HL-60 (cell line): ENCODE measurements at regions not wholly inside any gene's neighbourhood (a gene's known extent, or its start where the extent isn't known, plus 50 kb on each side); places are given as distances from the start of the nearest gene placed in this dataset.

Experiments
- DNase-seq, 2 experiments: peaks; one replicate each; pipeline ENCODE4 v3.0.0-alpha.2; 2010 to 2020; ENCODE audit warnings: low read depth in 1 of 2, low spot score in 1 of 2
- H3K27ac ChIP-seq: fragments of 250-450 bp; sonication (Bioruptor Pico); replicated peaks from 2 replicates; pipeline ENCODE4 v1.5.1; 2020; ENCODE audit warnings: mild to moderate bottlenecking, moderate library complexity
- H3K27me3 ChIP-seq: fragments of 250-450 bp; sonication (Bioruptor Pico); 2 replicates; pipeline ENCODE4 v1.5.1; 2021; ENCODE audit warnings: mild to moderate bottlenecking, moderate library complexity; ENCODE audit not compliant: insufficient read depth, poor library complexity, severe bottlenecking
- H3K4me3 ChIP-seq: replicated peaks from 2 replicates; pipeline ENCODE4 v1.5.1; 2011; ENCODE audit warnings: mild to moderate bottlenecking, control low read depth, low read length; ENCODE audit not compliant: insufficient read depth
- GABPA ChIP-seq: IDR thresholded peaks from 2 replicates; pipeline ENCODE4 v1.6.1; 2012; ENCODE audit warnings: low read depth
- POLR2AphosphoS5 ChIP-seq: IDR thresholded peaks from 2 replicates; pipeline ENCODE4 v1.6.1; 2012; ENCODE audit warnings: low read depth
- SPI1 ChIP-seq: IDR thresholded peaks from 2 replicates; pipeline ENCODE4 v1.6.1; 2012; ENCODE audit warnings: low read depth, mild to moderate bottlenecking, borderline replicate concordance
- TF ChIP-seq, protein P1 (sequence below): IDR thresholded peaks from one replicate; pipeline ENCODE4 v1.5.1; 2011; ENCODE audit warnings: low read length, control low read depth, inconsistent platforms; ENCODE audit not compliant: insufficient read depth
- TF ChIP-seq, protein P2 (sequence below): IDR thresholded peaks from 2 replicates; pipeline ENCODE4 v1.6.1; 2012; ENCODE audit warnings: low read depth; ENCODE audit not compliant: insufficient replicate concordance

DNA sequence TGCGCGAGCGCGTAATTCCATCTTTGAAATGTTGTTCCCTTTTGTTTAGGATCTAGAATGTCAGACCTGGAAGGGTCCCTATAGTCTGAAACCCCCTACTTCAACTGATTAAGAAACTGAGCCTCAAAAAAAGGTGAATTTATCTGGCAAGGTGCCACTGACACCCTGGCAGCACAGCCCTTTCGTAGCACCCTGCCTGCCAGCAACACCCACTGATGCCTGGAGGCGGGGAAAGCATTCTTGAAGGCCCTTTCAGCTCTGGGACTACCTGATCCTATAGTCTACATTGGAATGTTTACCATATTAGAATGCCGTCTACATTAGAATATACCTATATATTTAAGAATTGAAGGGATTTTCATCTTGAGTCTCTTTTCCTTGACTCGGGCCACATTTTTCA lies 542.3 kb downstream of the BUD13 start:
- no peak for DNase-seq
- H3K27me3 ChIP-seq: no peaks in the 10 kb centered on the region
- TF ChIP-seq, protein P1, sequence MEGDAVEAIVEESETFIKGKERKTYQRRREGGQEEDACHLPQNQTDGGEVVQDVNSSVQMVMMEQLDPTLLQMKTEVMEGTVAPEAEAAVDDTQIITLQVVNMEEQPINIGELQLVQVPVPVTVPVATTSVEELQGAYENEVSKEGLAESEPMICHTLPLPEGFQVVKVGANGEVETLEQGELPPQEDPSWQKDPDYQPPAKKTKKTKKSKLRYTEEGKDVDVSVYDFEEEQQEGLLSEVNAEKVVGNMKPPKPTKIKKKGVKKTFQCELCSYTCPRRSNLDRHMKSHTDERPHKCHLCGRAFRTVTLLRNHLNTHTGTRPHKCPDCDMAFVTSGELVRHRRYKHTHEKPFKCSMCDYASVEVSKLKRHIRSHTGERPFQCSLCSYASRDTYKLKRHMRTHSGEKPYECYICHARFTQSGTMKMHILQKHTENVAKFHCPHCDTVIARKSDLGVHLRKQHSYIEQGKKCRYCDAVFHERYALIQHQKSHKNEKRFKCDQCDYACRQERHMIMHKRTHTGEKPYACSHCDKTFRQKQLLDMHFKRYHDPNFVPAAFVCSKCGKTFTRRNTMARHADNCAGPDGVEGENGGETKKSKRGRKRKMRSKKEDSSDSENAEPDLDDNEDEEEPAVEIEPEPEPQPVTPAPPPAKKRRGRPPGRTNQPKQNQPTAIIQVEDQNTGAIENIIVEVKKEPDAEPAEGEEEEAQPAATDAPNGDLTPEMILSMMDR: no peak
- no peak for TF ChIP-seq GABPA
- TF ChIP-seq POLR2AphosphoS5: no peak
- TF ChIP-seq, protein P2, sequence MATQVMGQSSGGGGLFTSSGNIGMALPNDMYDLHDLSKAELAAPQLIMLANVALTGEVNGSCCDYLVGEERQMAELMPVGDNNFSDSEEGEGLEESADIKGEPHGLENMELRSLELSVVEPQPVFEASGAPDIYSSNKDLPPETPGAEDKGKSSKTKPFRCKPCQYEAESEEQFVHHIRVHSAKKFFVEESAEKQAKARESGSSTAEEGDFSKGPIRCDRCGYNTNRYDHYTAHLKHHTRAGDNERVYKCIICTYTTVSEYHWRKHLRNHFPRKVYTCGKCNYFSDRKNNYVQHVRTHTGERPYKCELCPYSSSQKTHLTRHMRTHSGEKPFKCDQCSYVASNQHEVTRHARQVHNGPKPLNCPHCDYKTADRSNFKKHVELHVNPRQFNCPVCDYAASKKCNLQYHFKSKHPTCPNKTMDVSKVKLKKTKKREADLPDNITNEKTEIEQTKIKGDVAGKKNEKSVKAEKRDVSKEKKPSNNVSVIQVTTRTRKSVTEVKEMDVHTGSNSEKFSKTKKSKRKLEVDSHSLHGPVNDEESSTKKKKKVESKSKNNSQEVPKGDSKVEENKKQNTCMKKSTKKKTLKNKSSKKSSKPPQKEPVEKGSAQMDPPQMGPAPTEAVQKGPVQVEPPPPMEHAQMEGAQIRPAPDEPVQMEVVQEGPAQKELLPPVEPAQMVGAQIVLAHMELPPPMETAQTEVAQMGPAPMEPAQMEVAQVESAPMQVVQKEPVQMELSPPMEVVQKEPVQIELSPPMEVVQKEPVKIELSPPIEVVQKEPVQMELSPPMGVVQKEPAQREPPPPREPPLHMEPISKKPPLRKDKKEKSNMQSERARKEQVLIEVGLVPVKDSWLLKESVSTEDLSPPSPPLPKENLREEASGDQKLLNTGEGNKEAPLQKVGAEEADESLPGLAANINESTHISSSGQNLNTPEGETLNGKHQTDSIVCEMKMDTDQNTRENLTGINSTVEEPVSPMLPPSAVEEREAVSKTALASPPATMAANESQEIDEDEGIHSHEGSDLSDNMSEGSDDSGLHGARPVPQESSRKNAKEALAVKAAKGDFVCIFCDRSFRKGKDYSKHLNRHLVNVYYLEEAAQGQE: no peak
- TF ChIP-seq SPI1: no peak
- H3K4me3 ChIP-seq: no peak overlapping the region
- H3K27ac ChIP-seq: no peak overlapping the region

DNA sequence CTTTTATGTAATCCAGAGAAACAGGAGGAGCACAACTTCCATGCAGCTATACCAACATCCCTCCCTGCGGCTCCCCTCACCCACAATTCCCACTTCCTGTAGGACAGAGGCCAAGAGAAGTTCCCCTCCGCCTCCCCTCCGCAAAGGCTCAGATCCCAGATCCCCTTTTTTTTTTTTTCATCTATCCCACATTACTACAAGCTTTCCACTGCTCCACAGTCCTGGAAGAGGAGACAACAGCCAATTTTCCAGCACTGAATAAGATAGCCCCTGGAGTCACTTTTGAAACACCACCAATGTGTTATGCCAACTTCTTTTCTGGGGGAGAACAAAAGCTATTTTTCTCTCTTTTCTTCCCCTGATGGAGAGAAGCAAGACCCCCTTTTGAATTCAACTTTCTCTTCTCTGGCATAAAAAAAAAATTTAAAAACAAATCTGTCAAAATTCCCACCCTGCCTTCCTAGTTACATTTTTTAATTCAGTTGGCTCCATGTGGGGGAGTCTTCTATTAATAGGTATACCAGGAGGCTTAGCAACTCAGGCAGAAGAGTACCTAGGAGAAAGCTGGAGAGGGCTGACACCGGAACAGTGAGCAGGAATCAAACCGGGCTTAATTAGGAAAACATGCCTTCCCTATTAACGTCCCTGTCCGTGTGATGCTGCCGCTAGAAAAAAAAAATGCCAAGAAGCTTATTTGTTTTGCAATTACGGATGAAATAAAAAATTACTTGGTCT lies 543.4 kb downstream of the BUD13 start:
- TF ChIP-seq SPI1 (no peak), POLR2AphosphoS5 (no peak), GABPA (no peak)
- TF ChIP-seq, protein P1: no peak
- TF ChIP-seq, protein P2: no peak
- no peak overlapping the region for H3K4me3 ChIP-seq
- H3K27ac ChIP-seq: no peak overlapping the region
- no peak for DNase-seq
- H3K27me3 ChIP-seq: no peaks in the 10 kb centered on the region

DNA sequence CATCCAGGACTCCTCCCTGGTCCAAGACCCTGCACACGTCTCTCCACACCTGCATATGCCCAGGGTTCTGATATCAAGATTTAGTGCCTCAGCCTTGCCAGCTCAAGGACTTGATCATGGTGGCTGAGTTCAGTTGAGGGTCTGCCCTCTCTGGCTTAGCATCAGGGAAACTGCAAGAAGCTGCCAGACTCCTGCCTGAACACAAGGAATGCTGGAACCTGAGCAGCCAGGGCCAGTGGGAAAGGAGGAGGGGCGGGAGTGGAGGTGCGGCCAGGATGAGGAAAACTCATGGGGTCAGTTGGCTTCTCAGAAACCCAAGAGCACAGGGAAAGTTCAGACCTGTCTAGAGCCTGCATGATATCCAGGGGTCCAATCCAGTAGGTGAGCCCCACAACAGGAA lies 546.1 kb downstream of the BUD13 start:
- Histone ChIP-seq H3K27ac (no peak overlapping the region), H3K4me3 (no peak overlapping the region), H3K27me3 (no peaks in the 10 kb centered on the region)
- TF ChIP-seq SPI1 (no peak), GABPA (no peak), POLR2AphosphoS5 (no peak)
- TF ChIP-seq, protein P1: no peak
- TF ChIP-seq, protein P2: no peak
- no peak for DNase-seq
